Activated T-helper 17 cell treated with anti-CD3 and anti-CD28 coated beads, Interleukin-2, amount 50 U/mL, for 72 hours (primary cell): ENCODE measurements at regions not wholly inside any gene's neighbourhood (a gene's known extent, or its start where the extent isn't known, plus 50 kb on each side); places are given as distances from the start of the nearest gene placed in this dataset.

ENCODE experiments used
- ATAC-seq: fragments of 150-1000 bp; cut with Tn5 transposase; replicated peaks from 2 replicates; pipeline ENCODE4 v1.10.0; 2021; ENCODE audit warnings: mild to moderate bottlenecking, moderate library complexity
- H3K27ac Mint-ChIP-seq: one replicate; pipeline ENCODE4 v1.8.0; 2022; ENCODE audit warnings: mixed read lengths
- H3K27me3 Mint-ChIP-seq: one replicate; pipeline ENCODE4 v1.8.0; 2022; ENCODE audit warnings: mixed read lengths
- H3K36me3 Mint-ChIP-seq: one replicate; pipeline ENCODE4 v1.8.0; 2022; ENCODE audit warnings: low read depth, mild to moderate bottlenecking, mixed read lengths
- H3K4me1 Mint-ChIP-seq: one replicate; pipeline ENCODE4 v1.8.0; 2022; ENCODE audit warnings: mixed read lengths
- H3K4me3 Mint-ChIP-seq: one replicate; pipeline ENCODE4 v1.8.0; 2022; ENCODE audit warnings: mild to moderate bottlenecking, mixed read lengths
- H3K9me3 Mint-ChIP-seq: one replicate; pipeline ENCODE4 v1.8.0; 2022; ENCODE audit warnings: mixed read lengths

DNA sequence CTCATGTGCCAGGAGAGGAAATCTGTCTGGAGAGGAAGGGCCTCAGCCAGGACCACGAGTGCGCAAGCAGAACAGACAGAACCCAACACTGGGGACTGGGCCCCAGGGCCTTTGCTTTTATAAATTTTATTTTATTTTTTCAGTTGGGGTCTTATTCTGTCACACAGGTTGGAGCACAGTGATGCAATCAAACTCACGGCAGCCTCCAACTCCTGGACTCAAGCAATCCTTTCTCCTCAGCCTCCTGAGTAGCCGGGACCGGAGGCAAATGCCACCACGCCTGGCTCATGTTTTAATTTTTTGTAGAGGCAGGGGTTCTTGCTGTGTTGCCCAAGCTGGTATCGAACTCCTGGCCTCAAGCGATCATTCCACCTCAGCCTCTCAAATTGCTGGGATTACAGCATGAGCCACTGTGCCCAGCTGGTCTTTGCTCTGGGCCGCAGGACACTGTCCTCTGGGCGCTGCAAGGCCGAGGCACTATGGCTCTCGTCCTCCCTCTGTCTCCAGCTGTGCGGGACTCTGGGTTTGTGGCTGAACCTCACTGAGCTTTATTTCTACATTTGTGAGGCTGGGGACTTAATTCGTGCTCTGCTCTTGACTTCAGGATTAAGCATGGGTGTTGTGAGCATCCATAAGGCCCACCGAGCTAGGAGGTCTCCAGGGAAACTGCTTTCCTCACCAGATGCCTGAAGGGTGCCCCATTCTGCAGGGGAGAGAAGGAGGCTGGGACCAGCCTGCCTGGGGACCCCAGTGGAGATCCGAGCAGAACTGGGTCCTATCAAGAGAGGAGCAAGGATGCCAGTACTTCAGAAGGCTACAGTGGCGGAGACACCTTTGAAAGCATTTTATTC, 144.2 kb upstream of the VSTM2B start:
- Mint-ChIP-seq H3K4me3 (no peak overlapping the region), H3K4me1 (no peaks in the 10 kb centered on the region), H3K36me3 (no peaks in the 10 kb centered on the region), H3K27ac (no peak overlapping the region), H3K27me3 (peaks cover 26% of the 10 kb centered on the region), H3K9me3 (no peaks in the 10 kb centered on the region)
- no peak for ATAC-seq

DNA sequence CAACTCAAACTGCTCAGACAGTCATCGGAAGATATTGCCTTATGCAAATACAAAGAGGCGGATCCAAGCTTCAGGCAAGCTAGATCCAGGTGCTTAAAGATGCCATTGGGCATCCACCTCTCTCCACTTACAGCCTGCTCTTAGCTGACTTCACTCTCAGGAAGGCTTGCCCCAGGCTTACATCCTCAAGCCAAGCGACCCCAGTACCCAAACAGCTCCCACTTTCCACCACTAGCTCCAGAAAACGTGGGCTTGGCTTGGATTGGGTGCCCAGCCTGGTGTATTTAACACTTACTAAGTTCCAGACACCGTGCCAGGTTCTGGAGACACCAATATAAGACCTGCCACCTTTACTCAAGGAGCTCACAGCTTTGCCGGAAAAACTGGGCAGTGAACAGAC, 142.1 kb upstream of the VSTM2B start:
- Mint-ChIP-seq H3K9me3 (no peaks in the 10 kb centered on the region), H3K27ac (no peak overlapping the region), H3K36me3 (no peaks in the 10 kb centered on the region), H3K27me3 (peaks cover 20% of the 10 kb centered on the region), H3K4me1 (no peaks in the 10 kb centered on the region), H3K4me3 (no peak overlapping the region)
- no peak for ATAC-seq

- no peak overlapping the region for H3K27ac Mint-ChIP-seq
- H3K36me3 Mint-ChIP-seq: no peaks in the 10 kb centered on the region
- H3K4me1 Mint-ChIP-seq: no peaks in the 10 kb centered on the region
- peaks cover 14% of the 10 kb centered on the region for H3K27me3 Mint-ChIP-seq
- H3K9me3 Mint-ChIP-seq: no peaks in the 10 kb centered on the region
- no peak overlapping the region for H3K4me3 Mint-ChIP-seq
- ATAC-seq: no peak
Observed at GRCh38 chr19:29384656-29385055, 141.1 kb upstream of the VSTM2B start.

GRCh38 chr19:29385191-29385795, 140.5 kb upstream of the VSTM2B start:
- Mint-ChIP-seq H3K4me3 (no peak overlapping the region), H3K9me3 (peaks cover 3% of the 10 kb centered on the region), H3K36me3 (no peaks in the 10 kb centered on the region), H3K4me1 (no peaks in the 10 kb centered on the region), H3K27me3 (peaks cover 14% of the 10 kb centered on the region), H3K27ac (no peak overlapping the region)
- no peak for ATAC-seq

GRCh38 chr19:29386970-29387369, 138.8 kb upstream of the VSTM2B start:
- Mint-ChIP-seq H3K27ac (no peak overlapping the region), H3K27me3 (peaks cover 14% of the 10 kb centered on the region), H3K36me3 (no peaks in the 10 kb centered on the region), H3K4me3 (no peak overlapping the region), H3K4me1 (no peaks in the 10 kb centered on the region), H3K9me3 (peaks cover 15% of the 10 kb centered on the region)
- no peak for ATAC-seq

DNA sequence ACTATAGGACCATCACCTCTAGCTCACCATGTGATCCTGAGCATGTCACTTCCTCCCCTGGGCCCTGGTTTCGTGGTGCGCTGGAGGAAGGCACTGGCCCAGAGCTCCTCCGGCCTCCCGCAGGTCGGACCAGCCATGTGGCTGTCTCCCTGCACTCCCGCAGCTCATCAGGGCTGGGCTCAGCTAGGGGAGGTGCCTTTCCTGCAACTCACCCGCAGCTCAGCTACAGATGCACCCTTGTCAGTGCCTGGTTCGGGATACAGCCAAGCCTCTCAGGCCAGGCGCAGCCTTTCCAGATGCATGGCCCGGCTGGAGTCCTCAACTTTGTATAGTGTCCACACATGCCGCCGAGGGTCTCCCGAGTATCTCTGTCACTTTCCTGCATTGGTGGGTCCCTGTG, 138.2 kb upstream of the VSTM2B start:
- no peak for ATAC-seq
- Mint-ChIP-seq H3K4me1 (no peaks in the 10 kb centered on the region), H3K27ac (no peak overlapping the region)

GRCh38 chr19:29389495-29389894, 136.3 kb upstream of the VSTM2B start:
- Mint-ChIP-seq H3K4me3 (no peak overlapping the region), H3K36me3 (no peaks in the 10 kb centered on the region), H3K27me3 (peaks cover 10% of the 10 kb centered on the region), H3K27ac (no peak overlapping the region), H3K9me3 (peaks cover 15% of the 10 kb centered on the region), H3K4me1 (no peaks in the 10 kb centered on the region)
- ATAC-seq: no peak

More for the DNA sequence above, 138.2 kb upstream of the VSTM2B start:
- Mint-ChIP-seq H3K36me3 (no peaks in the 10 kb centered on the region), H3K27me3 (peaks cover 12% of the 10 kb centered on the region), H3K9me3 (peaks cover 15% of the 10 kb centered on the region), H3K4me3 (no peak overlapping the region)

- Mint-ChIP-seq H3K27ac (no peak overlapping the region), H3K4me1 (no peaks in the 10 kb centered on the region), H3K36me3 (no peaks in the 10 kb centered on the region), H3K27me3 (peaks cover 16% of the 10 kb centered on the region), H3K9me3 (peaks cover 15% of the 10 kb centered on the region), H3K4me3 (no peak overlapping the region)
- no peak for ATAC-seq
Observed at GRCh38 chr19:29390742-29391141, 135.1 kb upstream of the VSTM2B start.

DNA sequence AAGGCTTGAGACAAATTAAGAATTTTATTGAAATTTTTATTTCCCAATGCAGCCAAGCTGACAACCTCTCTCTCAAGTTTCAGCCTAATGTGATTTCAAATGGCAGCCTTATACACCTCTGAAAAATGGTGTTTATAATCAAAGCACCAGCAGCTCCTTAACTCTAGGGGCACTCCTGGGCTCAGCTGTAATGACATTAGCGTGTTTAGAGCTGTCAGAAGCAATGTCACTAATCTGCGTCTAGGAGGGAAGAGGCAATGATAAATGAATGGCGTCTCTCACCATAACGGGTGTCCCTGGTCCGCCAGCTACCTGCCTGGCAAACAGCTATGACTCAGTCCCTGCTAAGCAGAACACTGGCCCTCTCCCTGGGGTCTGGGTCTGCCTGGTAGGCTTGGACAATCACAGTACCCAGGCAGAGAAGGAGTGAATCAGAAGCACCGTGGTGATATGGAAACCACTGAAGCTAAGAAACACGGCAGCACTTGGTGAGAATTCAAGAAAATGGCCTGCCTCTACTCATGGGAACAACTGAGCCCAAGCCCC, 131.8 kb upstream of the VSTM2B start:
- Mint-ChIP-seq H3K36me3 (no peaks in the 10 kb centered on the region), H3K4me1 (no peaks in the 10 kb centered on the region), H3K27ac (no peak overlapping the region)

DNA sequence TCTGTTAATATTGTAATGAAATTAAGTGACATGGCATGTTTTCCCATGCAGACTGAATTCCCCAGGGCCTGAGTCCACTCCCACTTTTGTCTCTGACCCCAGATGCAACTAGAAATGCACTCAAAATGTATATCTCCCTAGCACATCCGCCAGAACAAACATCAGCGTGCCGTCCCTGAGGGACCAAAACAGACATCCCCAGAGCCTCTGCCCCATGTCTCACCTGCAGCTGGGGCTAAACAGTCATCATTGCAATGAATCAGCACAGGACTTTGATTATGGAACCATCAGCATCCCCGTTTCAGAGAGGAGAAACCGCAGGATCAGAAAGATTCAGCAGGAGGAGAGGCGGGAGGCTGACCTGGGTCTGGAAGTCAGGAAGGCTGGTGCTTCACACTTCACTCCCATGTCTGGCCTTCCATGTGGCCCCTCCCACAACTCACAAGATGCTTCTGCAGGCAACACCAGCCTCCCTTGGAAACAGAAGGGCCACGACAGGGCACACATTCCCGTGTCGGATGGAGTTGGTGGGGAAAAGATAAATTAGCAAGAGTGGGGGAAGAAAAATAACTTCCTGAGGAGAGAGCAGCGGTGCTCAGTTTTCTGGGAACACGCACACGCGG, 130.6 kb upstream of the VSTM2B start:
- Mint-ChIP-seq H3K36me3 (no peaks in the 10 kb centered on the region), H3K4me3 (no peak overlapping the region), H3K27me3 (peaks cover 18% of the 10 kb centered on the region), H3K9me3 (peaks cover 13% of the 10 kb centered on the region), H3K27ac (no peak overlapping the region), H3K4me1 (no peaks in the 10 kb centered on the region)
- no peak for ATAC-seq

More for the DNA sequence above, 131.8 kb upstream of the VSTM2B start:
- no peak overlapping the region for H3K4me3 Mint-ChIP-seq
- ATAC-seq: no peak
- peaks cover 15% of the 10 kb centered on the region for H3K9me3 Mint-ChIP-seq
- peaks cover 18% of the 10 kb centered on the region for H3K27me3 Mint-ChIP-seq

DNA sequence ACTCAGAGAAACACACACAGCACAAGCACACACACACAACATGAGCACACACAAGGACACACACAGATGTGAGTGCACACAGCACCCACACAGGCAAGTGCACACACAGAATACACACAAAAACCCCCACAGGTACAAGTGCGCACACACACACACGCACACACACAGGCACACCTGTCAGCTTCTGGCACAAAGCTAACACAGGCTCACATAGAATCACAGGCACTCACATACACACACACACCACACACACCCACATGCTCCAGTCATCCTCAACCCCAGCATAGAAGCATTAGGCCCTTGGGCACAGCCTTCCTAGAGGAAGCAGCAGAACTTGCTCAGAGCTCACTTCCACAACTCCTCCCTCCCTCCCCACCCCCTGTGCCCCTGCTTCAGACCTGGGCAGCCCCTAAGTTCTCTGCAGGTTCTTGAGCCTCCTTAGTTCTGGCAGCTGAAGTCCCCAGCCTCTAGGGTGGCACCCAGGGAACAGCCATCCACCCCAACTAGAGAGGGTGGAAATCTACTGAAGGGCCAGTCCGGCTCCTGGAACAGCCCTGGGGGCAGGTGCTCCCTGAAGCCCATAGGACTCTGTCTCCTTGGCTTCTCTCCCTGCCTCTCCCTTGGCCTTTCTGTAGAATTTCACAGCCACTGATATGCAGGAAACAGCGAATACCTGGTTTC, 129.9 kb upstream of the VSTM2B start:
- Mint-ChIP-seq H3K36me3 (no peaks in the 10 kb centered on the region), H3K4me3 (no peak overlapping the region), H3K27me3 (peaks cover 18% of the 10 kb centered on the region), H3K4me1 (no peaks in the 10 kb centered on the region), H3K27ac (no peak overlapping the region), H3K9me3 (peaks cover 7% of the 10 kb centered on the region)
- no peak for ATAC-seq

DNA sequence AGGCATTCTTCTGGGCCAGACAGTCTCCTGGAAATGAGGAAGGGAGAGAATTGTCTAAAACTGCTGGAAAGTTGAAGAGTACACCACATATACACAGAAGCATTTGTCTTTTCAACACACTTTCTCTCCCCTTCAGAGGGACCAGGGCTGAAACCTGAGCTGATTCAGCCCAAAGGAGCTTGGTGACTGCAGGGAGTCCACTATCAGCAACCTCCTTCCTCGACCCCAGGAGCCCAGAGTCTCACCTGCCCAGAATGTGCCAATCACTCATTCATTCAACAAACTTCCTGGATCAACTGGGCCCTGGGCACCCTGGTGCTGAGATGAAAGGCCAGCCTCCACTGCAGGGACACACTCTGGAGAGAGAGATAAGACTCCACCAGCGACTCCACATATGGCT, 128.9 kb upstream of the VSTM2B start:
- Mint-ChIP-seq H3K27ac (no peak overlapping the region), H3K36me3 (no peaks in the 10 kb centered on the region), H3K4me3 (no peak overlapping the region), H3K9me3 (no peaks in the 10 kb centered on the region), H3K27me3 (peaks cover 18% of the 10 kb centered on the region), H3K4me1 (no peaks in the 10 kb centered on the region)
- no peak for ATAC-seq

GRCh38 chr19:29397748-29398147, 128.0 kb upstream of the VSTM2B start:
- no peak for ATAC-seq
- Mint-ChIP-seq H3K4me3 (no peak overlapping the region), H3K4me1 (no peaks in the 10 kb centered on the region), H3K9me3 (no peaks in the 10 kb centered on the region), H3K36me3 (no peaks in the 10 kb centered on the region), H3K27me3 (peaks cover 18% of the 10 kb centered on the region), H3K27ac (no peak overlapping the region)

DNA sequence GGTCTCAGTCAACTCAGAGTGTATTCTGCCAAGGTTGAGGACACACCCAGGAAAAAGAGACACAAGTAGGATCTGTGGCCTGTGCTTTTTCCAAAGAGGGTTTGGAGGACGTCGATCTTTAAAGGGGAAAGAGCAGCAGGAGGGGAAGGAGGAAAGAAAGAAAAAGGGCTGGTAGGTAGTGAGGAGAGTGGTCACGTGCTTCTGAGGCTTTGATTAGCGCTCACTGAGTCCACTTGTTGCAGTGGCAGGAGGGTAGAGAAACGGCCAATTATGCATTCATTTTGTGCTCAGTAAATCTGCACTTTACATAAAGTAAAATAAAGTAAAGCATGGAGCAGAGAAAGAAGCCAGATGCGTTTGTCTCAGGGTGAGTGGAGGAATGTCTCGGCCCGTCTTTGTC, 126.0 kb upstream of the VSTM2B start:
- no peaks in the 10 kb centered on the region for H3K9me3 Mint-ChIP-seq
- no peaks in the 10 kb centered on the region for H3K36me3 Mint-ChIP-seq
- H3K4me3 Mint-ChIP-seq: no peak overlapping the region
- no peak overlapping the region for H3K27ac Mint-ChIP-seq
- peaks cover 21% of the 10 kb centered on the region for H3K27me3 Mint-ChIP-seq
- H3K4me1 Mint-ChIP-seq: no peaks in the 10 kb centered on the region
- ATAC-seq: no peak
